ENCODE measurements at regions not wholly inside any gene's neighbourhood (a gene's known extent, or its start where the extent isn't known, plus 50 kb on each side); places are given as distances from the start of the nearest gene placed in this dataset.

GRCh38 chr7:112877691-112878460 lies 87.7 kb upstream of the TMEM168 start:
- no peak overlapping the region for H3K4me3 ChIP-seq (ENCODE audit: low read depth, low read length)
- no peak for TF ChIP-seq CTCF (IDR thresholded peaks at IDR 0.05; ENCODE audit: low read depth, low read length)

GRCh38 chr7:112876877-112877276 lies 86.7 kb upstream of the TMEM168 start:
- H3K4me3 ChIP-seq (ENCODE audit: low read depth, low read length) = no peak overlapping the region
- no peak for TF ChIP-seq CTCF (IDR thresholded peaks at IDR 0.05; ENCODE audit: low read depth, low read length)

- no peak overlapping the region for H3K4me3 ChIP-seq (ENCODE audit: low read depth, low read length)
- no peak for TF ChIP-seq CTCF (IDR thresholded peaks at IDR 0.05; ENCODE audit: low read depth, low read length)
Observed at GRCh38 chr7:112874909-112875308, 84.7 kb upstream of the TMEM168 start.

GRCh38 chr7:112873831-112874553 lies 83.8 kb upstream of the TMEM168 start:
- TF ChIP-seq CTCF (IDR thresholded peaks at IDR 0.05; ENCODE audit: low read depth, low read length) = no peak
- H3K4me3 ChIP-seq (ENCODE audit: low read depth, low read length) = no peak overlapping the region

- TF ChIP-seq CTCF (IDR thresholded peaks at IDR 0.05; ENCODE audit: low read depth, low read length) = peak; percentile 86
- no peak overlapping the region for H3K4me3 ChIP-seq (ENCODE audit: low read depth, low read length)
Observed at GRCh38 chr7:112869111-112869774, 79.0 kb upstream of the TMEM168 start.

- no peak overlapping the region for H3K4me3 ChIP-seq (ENCODE audit: low read depth, low read length)
Observed at GRCh38 chr7:112868609-112869008, 78.4 kb upstream of the TMEM168 start.

More at GRCh38 chr7:112868609-112869008, 78.4 kb upstream of the TMEM168 start:
- TF ChIP-seq CTCF (IDR thresholded peaks at IDR 0.05; ENCODE audit: low read depth, low read length) = no peak

All from WI38 (cell line).